Panc1 (cell line): ENCODE measurements at regions not wholly inside any gene's neighbourhood (a gene's known extent, or its start where the extent isn't known, plus 50 kb on each side); places are given as distances from the start of the nearest gene placed in this dataset.

ENCODE experiments used
- ATAC-seq: fragments of 200-7000 bp; cut with Tn5 transposase; 2 replicates; pipeline ENCODE4 v1.9.1; 2020; ENCODE audit warnings: mild to moderate bottlenecking, moderate library complexity
- BruUV-seq: library from RNA; stranded (reverse); fragments of 400-500 nt; replicated peaks from 2 replicates; lab custom pipeline; 2021; lab: Mats Ljungman, UMichigan
- CTCF ChIA-PET: fragments of 300-600 bp; sonication (Branson Sonifier 250); formaldehyde crosslinking; loops from one replicate; lab custom pipeline; 2022; ENCODE audit warnings: antibody characterized with exemption; lab: Charles Lee
- POLR2A ChIA-PET: fragments of 300-600 bp; sonication (Branson Sonifier 250); formaldehyde crosslinking; loops from one replicate; lab custom pipeline; 2022; ENCODE audit warnings: antibody characterized with exemption; lab: Charles Lee
- DNase-seq: peaks from one replicate; pipeline ENCODE4 v3.0.0-alpha.2; 2010; ENCODE audit warnings: low read depth, low spot score
- H3K27ac ChIP-seq: 2 replicates; pipeline ENCODE4 v1.5.1; 2011; ENCODE audit warnings: mild to moderate bottlenecking, low read length, inconsistent platforms
- H3K27me3 ChIP-seq: fragments of 200-500 bp; sonication (Bioruptor generic); 2 replicates; pipeline ENCODE4 v1.6.0; 2014; ENCODE audit warnings: low read length, inconsistent platforms; ENCODE audit not compliant: control insufficient read depth, insufficient read depth
- H3K36me3 ChIP-seq: fragments of 200-500 bp; sonication (Bioruptor generic); 2 replicates; pipeline ENCODE4 v1.5.1; 2014; ENCODE audit warnings: inconsistent platforms, mild to moderate bottlenecking, low read length, moderate library complexity; ENCODE audit not compliant: control insufficient read depth, insufficient read depth
- H3K4me1 ChIP-seq: 2 replicates; pipeline ENCODE4 v1.5.1; 2011; ENCODE audit warnings: inconsistent platforms, mild to moderate bottlenecking, low read length, moderate library complexity; ENCODE audit not compliant: control insufficient read depth, insufficient read depth
- H3K4me3 ChIP-seq, 2 experiments: 2 replicates each; pipeline ENCODE4 v1.5.1; 2011 to 2012; ENCODE audit warnings: low read depth in 2 of 2, low read length in 2 of 2, mild to moderate bottlenecking in 2 of 2, inconsistent platforms in 1 of 2, moderate library complexity in 1 of 2
- H3K9me3 ChIP-seq: fragments of 200-500 bp; sonication (Bioruptor generic); 2 replicates; pipeline ENCODE4 v1.5.1; 2014; ENCODE audit warnings: low read depth, mild to moderate bottlenecking, inconsistent platforms, low read length, moderate library complexity; ENCODE audit not compliant: control insufficient read depth, insufficient read depth
- CTCF ChIP-seq: fragments of 450-650 bp; IDR thresholded peaks from 2 replicates; pipeline ENCODE4 v1.5.1; 2017; ENCODE audit warnings: mild to moderate bottlenecking
- POLR2AphosphoS5 ChIP-seq: IDR thresholded peaks from 2 replicates; pipeline ENCODE4 v1.6.1; 2012; ENCODE audit warnings: mild to moderate bottlenecking, low read depth, low read length, moderate library complexity
- REST ChIP-seq, 2 experiments: IDR thresholded peaks; 2 replicates each; pipeline ENCODE4 v1.6.1; 2011 to 2012; ENCODE audit warnings: low read depth in 2 of 2, control low read depth in 1 of 2, low read length in 1 of 2, mild to moderate bottlenecking in 1 of 2, moderate library complexity in 1 of 2; ENCODE audit not compliant: insufficient read depth in 1 of 2
- SIN3A ChIP-seq: IDR thresholded peaks from 2 replicates; pipeline ENCODE4 v1.6.1; 2012; ENCODE audit warnings: low read depth, mild to moderate bottlenecking, low read length, moderate library complexity, borderline replicate concordance; ENCODE audit not compliant: insufficient read depth
- TCF7L2 ChIP-seq: IDR thresholded peaks from 2 replicates; pipeline ENCODE4 v1.6.1; 2011; ENCODE audit warnings: mild to moderate bottlenecking, low read depth, low read length, inconsistent platforms
- in situ Hi-C: cut with HindIII; loops from 2 replicates; pipeline ENCODE4 v1.10.0; 2016; ENCODE audit warnings: low sequenced_read_pairs, low pct_unique_long_range_greater_than_20kb
- intact Hi-C: fragments of 100-400 bp; cut with micrococcal nuclease; formaldehyde crosslinking; loops from one replicate; pipeline ENCODE4 v1.10.0; 2022; ENCODE audit not compliant: unreplicated experiment

- no peak for ATAC-seq
- intact Hi-C loops: no loop called here
- no peaks in the 10 kb centered on the region for H3K9me3 ChIP-seq
- ChIA-PET CTCF (no interaction called here), POLR2A (no interaction called here)
- no peak overlapping the region for H3K27ac ChIP-seq
- in situ Hi-C loops: no loop called here
- H3K4me3 ChIP-seq: no peak overlapping the region
- no peak for DNase-seq
- H3K36me3 ChIP-seq: no peaks in the 10 kb centered on the region
- no TSS peak for BruUV-seq
- no peaks in the 10 kb centered on the region for H3K4me1 ChIP-seq
- H3K27me3 ChIP-seq: no peaks in the 10 kb centered on the region
- TF ChIP-seq POLR2AphosphoS5: no peak
- TF ChIP-seq REST (IDR thresholded peaks at IDR 0.05; ENCODE audit: insufficient read depth in 1 of 2, low read depth in 2 of 2, low read length in 1 of 2): no peak
- no peak for TF ChIP-seq SIN3A
- no peak for TF ChIP-seq TCF7L2
- no peak for TF ChIP-seq CTCF
Measured at GRCh38 chr1:99544328-99544727, 101.6 kb upstream of the PALMD start.

DNA sequence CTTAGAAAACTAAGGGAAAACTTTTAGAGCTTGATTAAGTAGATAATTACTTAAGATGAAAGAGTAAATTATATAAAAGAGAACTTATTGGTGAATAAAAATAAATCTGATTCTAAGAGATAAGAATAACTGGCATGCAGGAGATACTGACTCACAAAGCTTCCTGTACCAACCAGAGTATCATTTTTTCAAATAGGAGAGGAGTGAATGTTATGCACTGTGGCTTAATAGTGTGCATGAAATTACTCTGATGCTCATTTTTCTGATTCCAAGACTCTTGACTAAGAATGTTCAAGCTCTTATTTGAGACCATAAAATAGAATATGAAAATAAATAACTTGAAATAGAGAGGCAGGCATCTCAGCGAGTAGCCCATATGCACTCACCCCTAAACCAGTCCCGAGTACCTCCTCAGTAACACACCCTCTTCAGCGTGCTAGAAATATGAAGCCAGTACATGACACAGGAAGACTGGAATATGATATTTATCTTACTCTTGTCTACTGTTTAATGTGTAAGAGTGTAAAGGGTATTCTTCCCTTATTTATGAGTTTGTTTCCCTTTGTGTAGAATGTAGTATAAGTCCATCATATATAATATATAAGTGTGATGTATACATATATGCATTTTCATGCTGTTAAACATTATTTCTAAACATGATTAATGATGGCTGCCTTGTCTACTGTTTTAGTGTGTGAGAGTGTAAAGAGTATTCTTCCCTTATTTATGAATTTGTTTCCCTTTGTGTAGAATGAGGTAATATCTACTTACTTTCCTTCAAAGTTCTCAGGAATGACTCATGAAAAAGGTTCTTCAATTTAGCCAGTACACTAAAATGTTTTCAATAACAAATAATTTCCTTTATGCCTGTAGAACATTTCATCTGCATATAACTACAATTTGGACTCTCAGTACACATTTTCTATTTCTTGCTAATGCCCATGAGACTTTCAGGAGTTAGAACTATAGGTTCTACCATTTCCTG, 99.2 kb upstream of the PALMD start:
- in situ Hi-C loops (no loop called here), intact Hi-C loops (no loop called here)
- POLR2A ChIA-PET: no interaction called here
- BruUV-seq: no TSS peak
- Histone ChIP-seq H3K27ac (no peak overlapping the region), H3K9me3 (no peaks in the 10 kb centered on the region), H3K4me3 (no peak overlapping the region), H3K27me3 (no peaks in the 10 kb centered on the region), H3K36me3 (no peaks in the 10 kb centered on the region), H3K4me1 (no peaks in the 10 kb centered on the region)
- TF ChIP-seq SIN3A (no peak), CTCF (no peak), REST (IDR thresholded peaks at IDR 0.05; ENCODE audit: insufficient read depth in 1 of 2, low read depth in 2 of 2, low read length in 1 of 2) (no peak), TCF7L2 (no peak), POLR2AphosphoS5 (no peak)
- CTCF ChIA-PET: no interaction called here
- ATAC-seq: no peak
- DNase-seq: no peak
